CD4-positive, alpha-beta T cell treated with Interleukin-15 for 1 hour (primary cell): ENCODE measurements at regions not wholly inside any gene's neighbourhood (a gene's known extent, or its start where the extent isn't known, plus 50 kb on each side); places are given as distances from the start of the nearest gene placed in this dataset.
"Not testable (repeated sequence)": the region's sequence is repeated elsewhere in the genome, so short reads cannot be mapped to it uniquely, and the experiment has no call there.

Experiments
- DNase-seq: peaks from one replicate; pipeline ENCODE4 v3.0.0-alpha.2; 2020

- DNase-seq, result no peak
Measured at GRCh38 chr21:17388226-17388625, 124.6 kb upstream of the CXADR start.

GRCh38 chr21:17389311-17389710 is 123.5 kb upstream of the CXADR start:
- DNase-seq, result no peak

GRCh38 chr21:17390569-17390968 is 122.3 kb upstream of the CXADR start:
- DNase-seq, result no peak

GRCh38 chr21:17391811-17392340 is 121.0 kb upstream of the CXADR start:
- DNase-seq, result no peak

- DNase-seq, result no peak
Measured at GRCh38 chr21:17393413-17393812, 119.4 kb upstream of the CXADR start.

GRCh38 chr21:17396948-17397347 is 115.9 kb upstream of the CXADR start:
- DNase-seq, result no peak

GRCh38 chr21:17397703-17398102 is 115.1 kb upstream of the CXADR start:
- no peak for DNase-seq

GRCh38 chr21:17398954-17399353 is 113.9 kb upstream of the CXADR start:
- not testable (repeated sequence) for DNase-seq

GRCh38 chr21:17402937-17403336 is 109.9 kb upstream of the CXADR start:
- DNase-seq, result no peak

GRCh38 chr21:17406202-17406601 is 106.6 kb upstream of the CXADR start:
- no peak for DNase-seq

- DNase-seq, result no peak
Measured at GRCh38 chr21:17414766-17415165, 98.1 kb upstream of the CXADR start.

- no peak for DNase-seq
Measured at GRCh38 chr21:17416139-17416538, 96.7 kb upstream of the CXADR start.

- no peak for DNase-seq
Measured at GRCh38 chr21:17422931-17423330, 89.9 kb upstream of the CXADR start.

- no peak for DNase-seq
Measured at GRCh38 chr21:17427157-17427556, 85.7 kb upstream of the CXADR start.

- DNase-seq, result no peak
Measured at GRCh38 chr21:17427831-17428483, 84.9 kb upstream of the CXADR start.

GRCh38 chr21:17428484-17428869 is 84.4 kb upstream of the CXADR start:
- no peak for DNase-seq

GRCh38 chr21:17428980-17429379 is 83.9 kb upstream of the CXADR start:
- no peak for DNase-seq

- DNase-seq, result no peak
Measured at GRCh38 chr21:17429936-17430335, 82.9 kb upstream of the CXADR start.

- no peak for DNase-seq
Measured at GRCh38 chr21:17432732-17433057, 80.1 kb upstream of the CXADR start.

- DNase-seq, result no peak
Measured at GRCh38 chr21:17433730-17434129, 79.1 kb upstream of the CXADR start.

- DNase-seq, result no peak
Measured at GRCh38 chr21:17435565-17436543, 77.0 kb upstream of the CXADR start.

- DNase-seq, result no peak
Measured at GRCh38 chr21:17436626-17437111, 76.2 kb upstream of the CXADR start.

GRCh38 chr21:17438635-17439034 is 74.2 kb upstream of the CXADR start:
- DNase-seq, result no peak

- DNase-seq, result no peak
Measured at GRCh38 chr21:17440969-17441368, 71.9 kb upstream of the CXADR start.
